T-helper 1 cell (primary cell): ENCODE measurements at regions not wholly inside any gene's neighbourhood (a gene's known extent, or its start where the extent isn't known, plus 50 kb on each side); places are given as distances from the start of the nearest gene placed in this dataset.
"Not testable (repeated sequence)": the region's sequence is repeated elsewhere in the genome, so short reads cannot be mapped to it uniquely, and the experiment has no call there.

Source experiments
- DNase-seq, 5 donors: peaks; one replicate each; pipeline ENCODE4 v3.0.0-alpha.2; 2012 to 2020

DNA sequence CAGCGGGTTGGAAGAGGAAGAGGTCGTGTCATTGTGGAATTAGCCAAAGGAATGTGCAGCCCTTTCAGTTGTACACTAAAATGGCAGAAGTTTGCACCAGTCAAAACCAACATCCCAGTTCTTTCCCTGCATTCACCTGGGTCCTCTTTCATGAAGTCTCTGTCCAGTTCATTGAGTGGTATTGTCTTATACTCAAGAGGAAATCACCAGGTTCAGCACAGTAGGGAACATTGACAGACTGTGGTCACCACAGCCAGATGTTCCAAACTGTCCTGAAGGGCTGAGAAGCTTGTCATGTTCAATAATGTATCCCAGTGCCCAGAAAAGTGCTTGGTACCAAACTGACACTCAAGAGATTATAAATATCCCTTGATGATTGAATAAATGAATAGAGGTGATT is 131.6 kb downstream of the GLUL start:
- DNase-seq: no peak

DNA sequence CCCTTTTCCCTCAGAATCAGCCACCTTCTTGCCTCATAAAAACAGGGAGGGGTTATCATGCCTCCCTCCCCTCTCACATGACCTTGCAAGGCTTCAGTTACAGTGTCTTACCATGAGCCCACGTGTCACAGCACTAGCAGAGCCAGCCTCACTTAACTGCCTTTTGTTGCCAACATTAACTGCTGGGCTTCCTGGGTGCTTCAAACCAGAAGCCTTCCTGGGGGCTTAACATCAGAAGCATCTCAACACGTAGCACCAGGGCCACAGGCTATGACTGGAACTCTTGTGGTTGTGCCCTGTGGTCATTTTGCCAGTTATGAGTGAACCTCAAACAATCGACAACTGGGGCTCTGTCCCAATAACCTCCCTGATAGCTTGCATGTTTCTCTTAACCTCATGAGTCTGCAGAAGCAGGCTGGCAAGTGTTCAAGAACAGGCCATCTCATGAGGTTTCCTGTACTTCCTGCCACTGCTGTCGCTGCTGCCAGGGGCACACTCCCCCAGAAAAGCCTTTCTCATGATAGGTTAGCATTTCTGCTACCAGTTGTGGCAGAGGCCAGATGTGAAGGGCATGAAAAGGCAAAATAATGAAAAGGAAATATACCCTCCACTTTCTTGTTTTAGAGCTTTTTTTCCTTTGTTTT is 132.2 kb downstream of the GLUL start:
- peak in 4 of 5 donors; percentile 14 to 96 (median 15) for DNase-seq

- no peak for DNase-seq
Measured at GRCh38 chr1:182257369-182258063, 134.1 kb downstream of the GLUL start.

DNA sequence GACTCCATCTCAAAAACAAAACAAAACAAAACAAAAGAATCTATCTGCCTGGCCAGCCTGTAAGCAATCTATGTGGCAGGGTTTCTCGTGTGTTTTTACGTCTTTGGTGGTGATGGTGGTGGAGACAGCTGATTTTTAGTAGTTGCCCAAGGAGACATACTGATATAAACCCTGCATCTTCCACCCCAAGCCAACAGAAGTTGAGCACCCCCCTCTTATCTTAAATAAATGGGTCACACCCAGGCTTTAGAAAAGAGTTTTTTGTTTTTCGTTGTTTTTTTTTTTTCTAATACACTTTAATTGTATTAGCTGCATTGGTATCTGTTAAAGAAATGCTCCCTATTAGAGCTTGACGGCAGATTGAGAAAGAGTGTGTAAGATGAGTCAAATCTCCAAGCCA is 134.7 kb downstream of the GLUL start:
- no peak for DNase-seq

DNA sequence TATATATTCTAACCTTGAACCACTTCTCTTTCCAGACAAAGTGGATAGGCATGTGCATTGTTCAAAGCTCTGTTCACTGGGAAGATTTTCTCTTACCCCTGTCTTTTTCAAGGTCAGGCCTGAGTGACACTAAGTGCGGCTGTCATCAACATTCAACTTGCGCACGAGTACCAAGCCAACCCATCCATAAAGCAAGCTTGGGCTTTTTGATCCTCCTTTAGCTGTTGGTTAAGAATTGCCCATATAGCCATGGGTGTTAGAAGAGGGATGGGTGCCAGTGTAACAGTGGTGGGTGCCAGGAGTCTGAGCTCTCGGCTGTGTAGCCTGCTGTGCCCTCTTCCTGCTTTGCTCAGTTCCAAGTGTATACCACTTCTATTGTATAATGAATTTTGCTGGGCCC is 136.1 kb downstream of the GLUL start:
- no peak for DNase-seq

GRCh38 chr1:182253319-182253860 is 138.2 kb downstream of the GLUL start:
- DNase-seq: no peak

DNA sequence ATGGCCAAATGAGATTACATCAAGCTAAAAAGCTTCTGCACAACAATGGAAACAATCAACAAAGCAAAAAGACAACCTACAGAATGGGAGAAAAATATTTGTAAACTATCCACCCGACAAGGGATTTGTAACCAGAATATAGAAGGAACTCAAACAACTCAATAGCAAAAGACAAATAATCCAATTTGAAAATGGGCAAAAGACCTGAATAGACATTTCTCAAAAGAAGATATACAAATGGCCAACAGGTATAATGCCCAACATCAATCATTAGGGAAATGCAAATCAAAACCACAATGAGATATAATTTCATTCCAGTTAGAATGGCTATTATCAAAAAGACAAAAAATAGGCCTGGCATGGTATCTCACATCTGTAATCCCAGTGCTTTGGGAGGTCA is 140.0 kb downstream of the GLUL start:
- no peak for DNase-seq

- DNase-seq: peak in 1 of 5 donors; percentile 89
Measured at GRCh38 chr1:182249201-182249676, 142.4 kb downstream of the GLUL start.

GRCh38 chr1:182248721-182249120 is 142.9 kb downstream of the GLUL start:
- peak in 1 of 5 donors; percentile 58 for DNase-seq

DNA sequence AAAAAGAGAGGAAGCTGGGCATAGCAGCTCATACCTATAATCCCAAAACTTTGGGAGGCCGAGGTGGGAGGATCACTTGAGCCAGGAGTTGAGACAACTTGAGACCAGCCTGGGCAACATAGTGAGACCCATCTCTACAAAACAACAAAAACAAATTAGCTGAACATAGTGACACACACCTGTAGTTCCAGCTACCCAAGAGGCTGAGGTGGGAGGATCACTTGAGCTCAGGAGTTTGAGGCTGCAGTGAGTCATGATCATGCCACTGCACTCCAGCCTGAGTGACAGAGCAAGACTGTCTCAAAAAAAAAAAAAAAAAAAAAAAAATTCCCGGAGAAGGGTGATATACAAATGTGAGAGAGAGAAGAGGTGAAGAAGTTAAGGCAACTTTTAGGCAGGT is 143.8 kb downstream of the GLUL start:
- DNase-seq: not testable (repeated sequence)

DNA sequence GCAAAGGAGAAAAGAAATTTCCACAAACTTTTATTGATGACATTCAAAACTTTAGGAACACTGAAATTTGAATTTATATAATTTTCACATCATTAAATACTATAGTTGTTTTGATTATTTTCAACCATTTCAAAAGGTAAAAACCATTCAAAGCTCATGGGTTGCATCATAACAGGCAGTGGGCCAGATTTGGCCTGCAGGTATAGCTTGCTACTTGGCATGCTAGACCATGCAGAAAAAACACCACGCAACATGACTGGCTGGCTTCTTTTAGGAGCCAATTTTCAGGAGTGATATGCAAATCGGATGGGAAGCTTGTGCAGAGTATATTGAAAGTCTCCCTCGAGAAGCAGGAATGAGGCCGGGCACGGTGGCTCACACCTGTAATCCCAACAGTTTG is 144.8 kb downstream of the GLUL start:
- DNase-seq: no peak

- DNase-seq: no peak
Measured at GRCh38 chr1:182245040-182245439, 146.6 kb downstream of the GLUL start.

DNA sequence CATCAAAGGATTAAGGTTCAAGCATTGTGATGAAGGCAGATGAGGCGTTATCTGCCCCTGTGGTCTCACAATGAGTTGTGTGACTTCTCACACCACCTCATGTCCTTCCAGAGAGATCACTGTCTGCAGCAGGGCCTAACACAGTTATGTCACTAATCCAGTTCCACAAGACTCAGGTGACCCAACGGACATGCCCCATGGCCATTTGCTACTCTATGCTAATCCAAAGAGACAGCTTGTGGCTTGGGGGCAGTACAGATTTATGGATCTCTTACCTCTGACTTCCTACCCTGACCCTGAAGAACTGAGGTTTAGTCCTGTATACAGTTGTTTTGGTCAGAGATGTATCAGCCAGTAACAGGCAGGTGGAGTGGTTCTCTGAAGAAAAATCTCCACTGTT is 147.1 kb downstream of the GLUL start:
- DNase-seq: no peak

DNA sequence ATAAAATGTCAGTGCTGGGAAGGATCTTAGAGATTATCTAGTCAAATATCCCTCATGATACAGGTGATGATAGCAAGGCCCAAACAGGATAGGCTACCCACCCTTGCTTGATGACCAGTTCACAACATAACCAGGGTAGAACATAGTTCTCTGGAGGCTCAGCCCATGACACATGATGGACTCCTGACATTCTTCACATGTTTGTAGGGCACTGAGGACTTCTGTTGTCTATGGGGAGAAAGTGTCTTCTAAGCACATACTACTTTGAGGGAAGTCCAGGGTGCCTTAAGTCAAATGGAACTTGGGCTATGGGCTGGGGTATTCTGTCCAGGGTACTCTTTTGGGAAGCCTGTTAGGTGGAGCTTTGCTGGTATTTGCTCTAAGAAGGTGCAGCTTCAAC is 148.9 kb downstream of the GLUL start:
- DNase-seq: no peak

GRCh38 chr1:182240085-182240484 is 151.5 kb downstream of the GLUL start:
- DNase-seq: no peak

- no peak for DNase-seq
Measured at GRCh38 chr1:182238421-182238820, 153.2 kb downstream of the GLUL start.

DNA sequence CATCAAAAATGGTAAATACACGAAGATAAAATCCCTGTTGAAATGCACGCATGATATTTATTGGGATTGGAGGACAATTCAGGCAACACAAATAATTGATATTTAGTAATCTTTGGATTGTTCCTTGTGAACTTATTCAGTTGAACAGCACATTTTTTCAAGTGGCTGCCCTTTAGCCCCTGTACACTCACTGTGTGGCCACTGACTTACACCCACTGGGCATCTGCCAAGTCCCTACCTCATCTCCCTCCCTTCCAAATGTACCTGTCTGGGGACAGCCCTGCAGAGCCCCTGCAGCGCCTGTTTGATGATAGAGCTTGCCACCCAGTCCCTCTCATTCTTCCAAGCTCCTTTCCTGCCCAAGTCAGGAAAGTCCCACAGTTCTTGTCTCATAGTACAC is 154.3 kb downstream of the GLUL start:
- no peak for DNase-seq

GRCh38 chr1:182236651-182237077 is 154.9 kb downstream of the GLUL start:
- DNase-seq: no peak

DNA sequence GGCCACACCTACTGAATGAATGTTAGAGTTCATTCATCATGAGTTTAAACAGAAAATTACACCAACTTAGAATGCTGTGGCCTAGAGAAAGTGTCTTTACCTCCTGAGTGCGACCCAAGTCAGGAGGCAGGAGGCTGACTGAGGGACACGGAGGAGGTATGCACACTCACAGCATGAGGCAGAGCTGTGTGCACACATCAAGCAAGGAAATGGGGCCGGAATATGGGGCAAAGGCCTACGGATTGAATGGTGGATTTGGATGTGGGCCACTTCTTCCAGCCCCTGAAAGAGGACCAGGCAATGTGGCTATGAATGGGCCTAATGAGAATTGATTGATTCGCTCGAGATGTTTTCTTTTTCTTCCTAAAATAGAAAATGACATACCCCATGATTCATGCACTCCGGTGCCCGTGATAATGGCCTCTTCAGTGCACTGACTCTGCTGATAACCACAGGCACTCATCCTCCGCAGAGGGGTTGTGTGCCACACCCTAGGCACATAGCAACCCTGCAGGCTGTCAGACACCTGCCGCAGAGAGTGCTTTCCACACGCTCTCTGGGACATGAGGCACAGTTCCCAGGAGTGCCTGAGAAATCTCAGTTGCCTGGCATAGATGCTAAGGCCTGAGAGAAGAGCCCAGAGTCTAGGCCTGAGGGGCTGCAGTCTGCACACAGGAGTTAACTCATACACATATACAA is 155.5 kb downstream of the GLUL start:
- no peak for DNase-seq

DNA sequence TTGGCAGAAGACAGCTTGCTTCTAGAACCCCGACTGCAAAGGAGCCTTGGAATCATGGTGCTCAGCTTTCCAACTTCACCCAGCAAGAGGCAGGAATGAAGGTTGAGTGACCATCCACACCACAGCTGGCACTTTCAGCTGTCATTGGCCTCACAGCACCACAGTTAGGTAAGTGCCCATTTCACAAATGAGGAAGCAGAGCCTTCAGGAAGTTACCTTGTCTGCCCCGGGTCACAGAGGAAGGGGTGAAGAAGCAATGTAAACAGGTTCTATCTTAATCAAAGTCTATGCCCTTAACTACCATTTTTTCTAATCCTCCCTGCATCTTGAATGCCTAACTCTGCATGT is 156.0 kb downstream of the GLUL start:
- no peak for DNase-seq

GRCh38 chr1:182229921-182230491 is 161.6 kb downstream of the GLUL start:
- DNase-seq: no peak

DNA sequence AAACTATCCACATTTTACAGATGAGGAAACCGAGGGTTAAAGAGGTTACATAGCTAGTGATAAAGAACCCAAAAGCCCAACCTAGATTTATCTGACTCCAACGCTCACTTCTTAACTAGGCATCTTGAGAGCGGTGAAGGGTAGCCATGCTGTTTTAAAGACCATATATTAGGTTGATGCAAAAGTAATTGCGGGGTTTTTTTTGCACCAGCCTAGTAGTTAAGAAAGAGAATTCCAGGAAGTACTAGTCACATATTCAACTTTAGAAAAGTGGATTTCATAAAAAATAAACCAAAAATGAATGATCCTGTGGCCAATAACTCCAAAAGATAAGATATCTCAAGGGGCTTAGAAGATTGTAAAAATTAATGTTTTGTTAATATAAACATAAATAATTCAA is 162.1 kb downstream of the GLUL start:
- DNase-seq: no peak

DNA sequence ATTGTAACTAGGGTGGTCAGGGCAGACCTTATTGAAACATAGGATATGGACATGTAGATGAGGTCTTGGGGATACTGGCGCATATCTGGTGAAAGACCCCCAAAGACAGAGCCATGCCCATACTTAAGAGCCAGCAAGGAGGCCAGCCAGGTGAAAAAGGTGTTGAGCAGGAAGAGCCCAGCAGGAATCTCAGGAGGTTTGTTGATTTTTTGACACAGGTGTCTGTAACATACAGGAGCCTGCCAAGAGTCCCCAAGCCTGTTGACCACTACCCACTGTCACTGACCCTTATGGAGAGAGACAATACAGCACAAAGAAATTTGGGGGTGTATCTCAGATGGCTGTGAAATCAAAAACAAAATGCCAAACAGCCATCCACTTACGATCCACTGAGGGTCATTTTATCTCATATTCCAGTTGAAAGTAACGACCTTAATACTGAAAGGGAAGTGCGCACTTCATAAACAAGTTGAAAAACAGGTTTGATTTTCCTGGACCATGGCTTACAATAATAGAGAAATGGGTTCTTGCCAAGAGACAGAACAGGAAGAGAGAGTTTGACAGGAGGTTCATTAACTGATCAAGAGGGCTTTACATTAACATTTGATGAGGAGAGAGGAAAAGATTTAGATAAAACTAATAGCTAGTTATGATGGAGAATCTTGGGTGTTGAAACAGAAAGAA is 163.6 kb downstream of the GLUL start:
- DNase-seq: no peak
